Hepatocyte (in vitro differentiated cells): ENCODE measurements at regions not wholly inside any gene's neighbourhood (a gene's known extent, or its start where the extent isn't known, plus 50 kb on each side); places are given as distances from the start of the nearest gene placed in this dataset.

Source experiments
- CTCF ChIP-seq: fragments of 200-600 bp; sonication (generic); IDR thresholded peaks from 2 replicates; pipeline ENCODE4 v1.5.1; 2016; ENCODE audit warnings: antibody characterized with exemption, mild to moderate bottlenecking; ENCODE audit not compliant: poor library complexity
- EZH2 ChIP-seq: fragments of 200-600 bp; sonication (generic); IDR thresholded peaks from 2 replicates; pipeline ENCODE4 v1.6.1; 2016; ENCODE audit warnings: antibody characterized with exemption, mild to moderate bottlenecking, borderline replicate concordance

- no peak for TF ChIP-seq CTCF
- no peak for TF ChIP-seq EZH2
Observed at GRCh38 chr3:188948997-188949389, 222.8 kb upstream of the TPRG1 start.
